ENCODE measurements at regions not wholly inside any gene's neighbourhood (a gene's known extent, or its start where the extent isn't known, plus 50 kb on each side); places are given as distances from the start of the nearest gene placed in this dataset.

GRCh38 chr6:164401871-164402270 is 907.5 kb downstream of the C6orf118 start (continued):
- TF ChIP-seq HMGXB3 (CRISPR knock-in tag; IDR thresholded peaks at IDR 0.05; ENCODE audit: borderline replicate concordance) (no peak), NBN (conservative IDR thresholded peaks at IDR 0.05) (no peak), FOXK2 (IDR thresholded peaks at IDR 0.05) (no peak), TFE3 (CRISPR knock-in tag; IDR thresholded peaks at IDR 0.05) (no peak), ZNF180 (CRISPR knock-in tag; IDR thresholded peaks at IDR 0.05; ENCODE audit: borderline replicate concordance, low read depth) (no peak), JUND (CRISPR knock-in tag; IDR thresholded peaks at IDR 0.05) (no peak), ZNF326 (CRISPR knock-in tag; IDR thresholded peaks at IDR 0.05; ENCODE audit: borderline replicate concordance) (no peak), HNRNPK (IDR thresholded peaks at IDR 0.05; ENCODE audit: low read depth, low read length, poor library complexity, severe bottlenecking) (no peak), GFI1 (CRISPR knock-in tag; IDR thresholded peaks at IDR 0.05; ENCODE audit: borderline replicate concordance) (no peak), FOSL2 (CRISPR knock-in tag; IDR thresholded peaks at IDR 0.05) (no peak)

All from HepG2 (cell line).